Upper lobe of left lung (tissue), 6 donors: ENCODE measurements at regions not wholly inside any gene's neighbourhood (a gene's known extent, or its start where the extent isn't known, plus 50 kb on each side); places are given as distances from the start of the nearest gene placed in this dataset.

Experiments
- ATAC-seq, 2 donors: fragments of 200-7000 bp; cut with Tn5 transposase; one replicate each; pipeline ENCODE4 v1.9.1; 2022; ENCODE audit warnings: mild to moderate bottlenecking in 2 of 2, moderate library complexity in 2 of 2; ENCODE audit not compliant: low FRiP score in 2 of 2
- DNase-seq, 2 donors: peaks; one replicate each; pipeline ENCODE4 v3.0.0-alpha.2; 2019 to 2020
- H3K27ac ChIP-seq, 4 donors: fragments of 200-600 bp; sonication (generic); one replicate each; pipeline ENCODE4 v1.5.1; 2016 to 2019
- H3K27me3 ChIP-seq, 4 donors: fragments of 200-600 bp; sonication (generic); one replicate each; pipeline ENCODE4 v1.5.1; 2017 to 2019
- H3K36me3 ChIP-seq, 4 donors: fragments of 200-600 bp; sonication (generic); one replicate each; pipeline ENCODE4 v1.5.1; 2016 to 2019
- H3K4me1 ChIP-seq, 4 donors: fragments of 200-600 bp; sonication (generic); one replicate each; pipeline ENCODE4 v1.5.1; 2018 to 2019
- H3K4me3 ChIP-seq, 4 donors: fragments of 200-600 bp; sonication (generic); one replicate each; pipeline ENCODE4 v1.5.1; 2017 to 2019; ENCODE audit warnings: mild to moderate bottlenecking in 2 of 4, moderate library complexity in 1 of 4
- H3K9me3 ChIP-seq, 4 donors: fragments of 200-600 bp; sonication (generic); one replicate each; pipeline ENCODE4 v1.5.1; 2018 to 2019
- EP300 ChIP-seq, 4 donors: sonication (generic); formaldehyde crosslinking; IDR thresholded peaks; one replicate each; pipeline ENCODE4 v1.5.1; 2017; ENCODE audit warnings: antibody characterized with exemption in 4 of 4, control low read depth in 2 of 4
- POLR2A ChIP-seq, 4 donors: fragments of 450-650 bp; IDR thresholded peaks; one replicate each; pipeline ENCODE4 v1.5.1; 2016 to 2017; ENCODE audit warnings: antibody characterized with exemption in 4 of 4, mild to moderate bottlenecking in 2 of 4
- POLR2AphosphoS5 ChIP-seq, 2 donors: sonication (generic); formaldehyde crosslinking; IDR thresholded peaks; one replicate each; pipeline ENCODE4 v1.5.1; 2017; ENCODE audit warnings: antibody characterized with exemption in 2 of 2
- WGBS, 2 donors: methylation state at CpG; one replicate each; pipeline ENCODE4 v1.1.5; 2017 to 2018; 5-methylcytosine and 5-hydroxymethylcytosine counted together
- TF ChIP-seq, protein P1 (sequence below), 6 experiments: fragments of 450-650 bp in 4 of 6; fragments of 200-600 bp in 2 of 6; sonication (generic) in 2 of 6; IDR thresholded peaks; one replicate each; pipeline ENCODE4 v1.5.1; 2016 to 2019; ENCODE audit warnings: antibody characterized with exemption in 6 of 6
- donor health status: DM: no; HTN: no; CAD: no; lungs with moderate emphysema.
- donor health status: DM: no; HTN: yes; CAD: no; lungs with severe emphysema.

DNA sequence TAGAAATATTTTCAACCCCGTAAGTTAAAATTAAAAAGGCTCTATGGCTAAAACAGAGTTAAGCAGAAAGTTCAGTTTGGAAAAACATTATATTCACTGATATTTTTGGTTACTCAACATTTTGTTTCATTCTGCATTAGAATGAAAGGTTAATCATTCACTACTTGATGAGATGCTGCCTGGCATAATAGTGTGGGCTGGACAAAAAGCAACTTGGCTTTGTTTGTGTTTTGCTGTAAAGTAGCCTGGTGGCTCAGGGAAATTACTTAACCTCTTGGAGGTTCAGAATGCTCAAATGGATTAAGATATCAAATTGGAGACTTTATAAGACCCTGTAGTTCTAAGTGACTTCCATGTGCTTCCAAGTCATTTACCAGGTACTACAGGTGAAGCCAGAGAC lies 367.4 kb upstream of the TRPC7 start:
- Histone ChIP-seq H3K27me3 (no peaks in the 10 kb centered on the region), H3K4me1 (no peaks in the 10 kb centered on the region), H3K36me3 (no peaks in the 10 kb centered on the region), H3K9me3 (no peaks in the 10 kb centered on the region), H3K27ac (no peak overlapping the region), H3K4me3 (no peak overlapping the region)
- ATAC-seq (no peak), DNase-seq (no peak)
- TF ChIP-seq EP300 (IDR thresholded peaks at IDR 0.05) (no peak), POLR2A (IDR thresholded peaks at IDR 0.05) (no peak), POLR2AphosphoS5 (IDR thresholded peaks at IDR 0.05) (no peak)
- TF ChIP-seq, protein P1, sequence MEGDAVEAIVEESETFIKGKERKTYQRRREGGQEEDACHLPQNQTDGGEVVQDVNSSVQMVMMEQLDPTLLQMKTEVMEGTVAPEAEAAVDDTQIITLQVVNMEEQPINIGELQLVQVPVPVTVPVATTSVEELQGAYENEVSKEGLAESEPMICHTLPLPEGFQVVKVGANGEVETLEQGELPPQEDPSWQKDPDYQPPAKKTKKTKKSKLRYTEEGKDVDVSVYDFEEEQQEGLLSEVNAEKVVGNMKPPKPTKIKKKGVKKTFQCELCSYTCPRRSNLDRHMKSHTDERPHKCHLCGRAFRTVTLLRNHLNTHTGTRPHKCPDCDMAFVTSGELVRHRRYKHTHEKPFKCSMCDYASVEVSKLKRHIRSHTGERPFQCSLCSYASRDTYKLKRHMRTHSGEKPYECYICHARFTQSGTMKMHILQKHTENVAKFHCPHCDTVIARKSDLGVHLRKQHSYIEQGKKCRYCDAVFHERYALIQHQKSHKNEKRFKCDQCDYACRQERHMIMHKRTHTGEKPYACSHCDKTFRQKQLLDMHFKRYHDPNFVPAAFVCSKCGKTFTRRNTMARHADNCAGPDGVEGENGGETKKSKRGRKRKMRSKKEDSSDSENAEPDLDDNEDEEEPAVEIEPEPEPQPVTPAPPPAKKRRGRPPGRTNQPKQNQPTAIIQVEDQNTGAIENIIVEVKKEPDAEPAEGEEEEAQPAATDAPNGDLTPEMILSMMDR (IDR thresholded peaks at IDR 0.05) = no peak
- 86 to 97% methylated on average over 1 of the region's 1 CpG for WGBS, 2 donors

- H3K9me3 ChIP-seq = no peaks in the 10 kb centered on the region
- no peaks in the 10 kb centered on the region for H3K36me3 ChIP-seq
- ATAC-seq (no peak), DNase-seq (no peak)
- H3K27me3 ChIP-seq = no peaks in the 10 kb centered on the region
- no peak overlapping the region for H3K27ac ChIP-seq
- H3K4me1 ChIP-seq = no peaks in the 10 kb centered on the region
- TF ChIP-seq POLR2A (IDR thresholded peaks at IDR 0.05) (no peak), POLR2AphosphoS5 (IDR thresholded peaks at IDR 0.05) (no peak), EP300 (IDR thresholded peaks at IDR 0.05) (no peak)
- TF ChIP-seq, protein P1 (IDR thresholded peaks at IDR 0.05) = no peak
- 69 to 79% methylated on average over 3 of the region's 3 CpGs for WGBS, 2 donors
- no peak overlapping the region for H3K4me3 ChIP-seq
Observed at GRCh38 chr5:136731241-136731900, 366.0 kb upstream of the TRPC7 start.

GRCh38 chr5:136730426-136730825 lies 365.1 kb upstream of the TRPC7 start:
- ATAC-seq (no peak), DNase-seq (no peak)
- H3K9me3 ChIP-seq = no peaks in the 10 kb centered on the region
- no peaks in the 10 kb centered on the region for H3K27me3 ChIP-seq
- H3K27ac ChIP-seq = no peak overlapping the region
- no peaks in the 10 kb centered on the region for H3K36me3 ChIP-seq
- no peaks in the 10 kb centered on the region for H3K4me1 ChIP-seq
- H3K4me3 ChIP-seq = no peak overlapping the region
- 56 to 69% methylated on average over 3 of the region's 3 CpGs for WGBS, 2 donors
- no peak for TF ChIP-seq POLR2A (IDR thresholded peaks at IDR 0.05)
- TF ChIP-seq, protein P1 (IDR thresholded peaks at IDR 0.05) = no peak
- TF ChIP-seq POLR2AphosphoS5 (IDR thresholded peaks at IDR 0.05) = no peak
- no peak for TF ChIP-seq EP300 (IDR thresholded peaks at IDR 0.05)

DNA sequence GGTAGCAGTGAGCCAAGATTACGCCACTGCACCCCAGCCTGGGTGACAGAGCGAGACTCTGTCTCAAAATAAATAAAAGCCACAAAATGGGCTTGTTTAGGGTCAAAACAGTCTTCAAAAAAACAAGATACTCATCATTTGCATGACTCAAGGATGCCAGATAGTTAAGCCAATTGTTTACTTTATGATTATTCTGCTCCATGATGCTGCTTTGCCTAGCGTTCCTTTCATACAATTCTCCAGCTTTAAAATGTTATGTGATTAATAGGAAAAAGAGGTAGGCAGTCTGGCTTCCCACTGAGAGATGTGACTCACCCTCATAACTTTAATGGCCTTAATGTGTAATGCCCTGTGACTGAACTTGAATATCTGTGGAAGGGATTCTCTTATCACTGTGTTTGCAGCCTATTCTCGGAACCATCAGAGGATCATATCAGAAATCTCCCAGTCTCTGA lies 364.6 kb upstream of the TRPC7 start:
- no peak overlapping the region for H3K4me3 ChIP-seq
- DNase-seq (no peak), ATAC-seq (no peak)
- no peaks in the 10 kb centered on the region for H3K36me3 ChIP-seq
- no peaks in the 10 kb centered on the region for H3K27me3 ChIP-seq
- H3K9me3 ChIP-seq = no peaks in the 10 kb centered on the region
- TF ChIP-seq EP300 (IDR thresholded peaks at IDR 0.05) (no peak), POLR2AphosphoS5 (IDR thresholded peaks at IDR 0.05) (no peak), POLR2A (IDR thresholded peaks at IDR 0.05) (no peak)
- TF ChIP-seq, protein P1 (IDR thresholded peaks at IDR 0.05) = no peak
- H3K4me1 ChIP-seq = no peaks in the 10 kb centered on the region
- 65 to 68% methylated on average over 4 of the region's 4 CpGs for WGBS, 2 donors
- no peak overlapping the region for H3K27ac ChIP-seq

GRCh38 chr5:136726506-136726905 lies 361.2 kb upstream of the TRPC7 start:
- Histone ChIP-seq H3K27ac (no peak overlapping the region), H3K9me3 (no peaks in the 10 kb centered on the region), H3K4me1 (no peaks in the 10 kb centered on the region), H3K27me3 (no peaks in the 10 kb centered on the region), H3K4me3 (no peak overlapping the region), H3K36me3 (no peaks in the 10 kb centered on the region)
- TF ChIP-seq POLR2A (IDR thresholded peaks at IDR 0.05) (no peak), EP300 (IDR thresholded peaks at IDR 0.05) (no peak), POLR2AphosphoS5 (IDR thresholded peaks at IDR 0.05) (no peak)
- TF ChIP-seq, protein P1 (IDR thresholded peaks at IDR 0.05) = no peak
- DNase-seq (no peak), ATAC-seq (no peak)
- WGBS, 2 donors = 81% methylated on average over 2 of the region's 2 CpGs
